ENCODE measurements at regions not wholly inside any gene's neighbourhood (a gene's known extent, or its start where the extent isn't known, plus 50 kb on each side); places are given as distances from the start of the nearest gene placed in this dataset.

DNA sequence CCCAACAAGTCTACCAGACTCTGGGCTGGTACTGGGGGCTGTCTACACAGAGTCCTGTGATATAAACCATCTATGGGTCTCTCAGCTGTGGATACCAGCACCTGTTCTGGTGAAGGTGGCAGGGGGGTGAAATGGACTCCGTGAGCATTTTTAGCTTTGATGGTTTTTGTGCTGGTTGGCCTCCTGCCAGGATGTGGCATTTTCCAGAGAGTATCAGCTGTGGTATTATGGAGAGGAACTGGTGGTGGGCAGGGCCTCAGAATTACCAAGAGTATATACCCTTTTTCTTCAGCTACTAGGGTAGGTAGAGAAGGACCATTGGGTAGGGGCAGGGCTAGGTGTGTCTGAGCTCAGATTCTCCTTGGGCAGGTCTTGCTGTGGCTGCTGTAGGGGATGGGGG, 1920.9 kb upstream of the PCDH20 start:
- CTCF ChIA-PET: interaction anchor here (0.6 kb wide), 1 partner anchor 9 kb away, joined by 5 read pairs; no protein-coding TSS in a partner anchor
- H3K27ac ChIP-seq: no peak overlapping the region
- no peak for DNase-seq (ENCODE audit: low spot score)
- POLR2A ChIA-PET (ENCODE audit: low non-redundant PET): no interaction called here
- TF ChIP-seq, protein P1, sequence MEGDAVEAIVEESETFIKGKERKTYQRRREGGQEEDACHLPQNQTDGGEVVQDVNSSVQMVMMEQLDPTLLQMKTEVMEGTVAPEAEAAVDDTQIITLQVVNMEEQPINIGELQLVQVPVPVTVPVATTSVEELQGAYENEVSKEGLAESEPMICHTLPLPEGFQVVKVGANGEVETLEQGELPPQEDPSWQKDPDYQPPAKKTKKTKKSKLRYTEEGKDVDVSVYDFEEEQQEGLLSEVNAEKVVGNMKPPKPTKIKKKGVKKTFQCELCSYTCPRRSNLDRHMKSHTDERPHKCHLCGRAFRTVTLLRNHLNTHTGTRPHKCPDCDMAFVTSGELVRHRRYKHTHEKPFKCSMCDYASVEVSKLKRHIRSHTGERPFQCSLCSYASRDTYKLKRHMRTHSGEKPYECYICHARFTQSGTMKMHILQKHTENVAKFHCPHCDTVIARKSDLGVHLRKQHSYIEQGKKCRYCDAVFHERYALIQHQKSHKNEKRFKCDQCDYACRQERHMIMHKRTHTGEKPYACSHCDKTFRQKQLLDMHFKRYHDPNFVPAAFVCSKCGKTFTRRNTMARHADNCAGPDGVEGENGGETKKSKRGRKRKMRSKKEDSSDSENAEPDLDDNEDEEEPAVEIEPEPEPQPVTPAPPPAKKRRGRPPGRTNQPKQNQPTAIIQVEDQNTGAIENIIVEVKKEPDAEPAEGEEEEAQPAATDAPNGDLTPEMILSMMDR (conservative IDR thresholded peaks at IDR 0.05; ENCODE audit: low read depth): no peak

DNA sequence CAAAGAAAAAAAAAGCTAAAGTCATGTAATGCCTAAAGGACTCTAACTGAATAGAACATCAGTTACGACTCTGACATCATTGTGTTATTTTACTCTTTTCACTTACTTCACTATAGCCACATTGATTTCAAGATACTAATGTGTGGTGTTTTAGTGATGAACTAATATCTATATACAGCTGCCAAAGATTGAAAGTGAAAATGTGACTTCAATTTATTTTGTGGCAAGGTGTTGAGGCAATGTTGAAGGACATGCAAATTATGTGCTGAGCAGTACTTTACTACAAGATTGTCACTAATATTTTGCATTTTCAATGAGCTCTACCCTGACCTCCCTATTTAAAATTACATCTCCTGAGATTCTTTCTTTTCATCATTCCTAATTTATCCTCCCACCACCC, 1911.9 kb upstream of the PCDH20 start:
- no peak for DNase-seq (ENCODE audit: low spot score)
- CTCF ChIA-PET: no interaction called here
- TF ChIP-seq, protein P1 (conservative IDR thresholded peaks at IDR 0.05; ENCODE audit: low read depth): no peak
- H3K27ac ChIP-seq: no peak overlapping the region
- POLR2A ChIA-PET (ENCODE audit: low non-redundant PET): no interaction called here

DNA sequence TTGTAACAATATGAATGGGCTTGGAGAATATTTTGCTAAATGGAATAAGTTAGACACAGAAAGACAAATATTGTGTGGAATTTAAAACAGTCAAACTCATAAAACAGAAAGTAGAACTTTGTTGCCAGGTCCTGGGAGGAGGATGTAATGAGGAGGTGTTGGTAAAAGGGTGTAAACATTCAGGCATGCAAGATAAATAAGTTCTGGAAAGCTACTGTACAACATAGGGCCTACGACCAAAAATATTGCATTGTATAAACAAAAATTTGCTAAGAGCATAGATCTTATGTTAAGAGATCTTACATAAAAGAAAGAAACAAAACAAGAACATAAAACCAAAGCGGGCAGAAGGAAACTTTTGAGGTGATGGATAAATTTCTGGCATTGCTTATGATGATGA, 1907.8 kb upstream of the PCDH20 start:
- ChIA-PET CTCF (no interaction called here), POLR2A (ENCODE audit: low non-redundant PET) (no interaction called here)
- TF ChIP-seq, protein P1 (conservative IDR thresholded peaks at IDR 0.05; ENCODE audit: low read depth): no peak
- H3K27ac ChIP-seq: no peak overlapping the region
- DNase-seq (ENCODE audit: low spot score): no peak

DNA sequence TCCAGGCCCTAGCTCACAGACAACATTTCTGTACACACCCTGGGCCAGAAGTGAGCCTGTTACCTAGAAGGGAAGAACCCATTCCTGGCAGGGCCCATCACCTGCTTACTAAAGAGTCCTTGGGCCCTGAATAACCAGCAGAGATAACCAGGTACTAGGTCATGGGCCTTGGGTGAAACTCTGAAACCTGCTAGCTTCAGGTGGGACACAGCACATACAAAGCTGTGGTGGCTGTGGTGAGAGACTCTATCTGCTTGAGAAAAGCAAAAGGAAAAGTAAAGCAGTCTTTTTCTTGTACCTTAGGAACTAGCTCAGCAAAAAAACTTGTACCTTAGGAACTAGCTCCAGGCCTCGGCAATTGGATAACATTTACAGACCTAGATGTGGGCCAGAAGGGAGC, 1895.9 kb upstream of the PCDH20 start:
- POLR2A ChIA-PET (ENCODE audit: low non-redundant PET): no interaction called here
- DNase-seq (ENCODE audit: low spot score): no peak
- H3K27ac ChIP-seq: no peak overlapping the region
- CTCF ChIA-PET: no interaction called here
- TF ChIP-seq, protein P1 (conservative IDR thresholded peaks at IDR 0.05; ENCODE audit: low read depth): no peak

DNA sequence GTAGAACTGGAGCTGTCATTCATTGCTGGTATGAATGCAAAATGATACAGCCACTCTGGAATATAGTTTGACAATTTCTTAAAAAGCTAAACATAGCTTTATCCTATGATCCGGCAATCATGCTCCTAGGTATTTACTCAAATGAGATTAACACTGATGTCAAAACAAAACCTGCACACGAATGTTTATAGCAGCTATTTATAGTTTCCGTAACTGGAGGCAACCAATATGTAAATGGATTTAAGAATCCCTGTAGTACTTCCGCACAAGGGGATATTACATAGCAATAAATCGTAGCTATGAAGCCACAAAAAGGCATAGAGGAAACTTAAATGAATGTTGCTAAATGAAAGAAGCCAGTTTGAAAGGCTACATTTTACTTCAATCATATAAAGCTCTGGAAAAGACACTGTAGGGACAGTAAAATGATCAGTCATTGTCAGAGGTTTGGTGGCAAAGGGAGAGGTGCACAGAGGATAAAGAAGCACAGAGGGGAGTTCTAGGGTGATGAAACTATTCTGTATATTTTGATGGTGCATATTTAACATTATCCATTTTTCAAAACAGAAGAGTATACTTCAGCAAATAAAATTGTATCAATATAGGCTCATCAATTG, 1893.0 kb upstream of the PCDH20 start:
- no peak for DNase-seq (ENCODE audit: low spot score)
- H3K27ac ChIP-seq: no peak overlapping the region
- ChIA-PET CTCF (no interaction called here), POLR2A (ENCODE audit: low non-redundant PET) (no interaction called here)
- TF ChIP-seq, protein P1 (conservative IDR thresholded peaks at IDR 0.05; ENCODE audit: low read depth): no peak

- POLR2A ChIA-PET (ENCODE audit: low non-redundant PET): no interaction called here
- CTCF ChIA-PET: no interaction called here
- DNase-seq (ENCODE audit: low spot score): no peak
- TF ChIP-seq, protein P1 (conservative IDR thresholded peaks at IDR 0.05; ENCODE audit: low read depth): no peak
- H3K27ac ChIP-seq: no peak overlapping the region
Observed at GRCh38 chr13:63307228-63307627, 1891.6 kb upstream of the PCDH20 start.
